ENCODE measurements at regions not wholly inside any gene's neighbourhood (a gene's known extent, or its start where the extent isn't known, plus 50 kb on each side); places are given as distances from the start of the nearest gene placed in this dataset.

- H3K27ac ChIP-seq (ENCODE audit: extremely low read depth, low read depth, low read length): no peak overlapping the region
- no peak overlapping the region for H3K4me3 ChIP-seq (ENCODE audit: low read depth, low read length)
- no peaks in the 10 kb centered on the region for H3K36me3 ChIP-seq (ENCODE audit: control insufficient read depth in 2 of 2, insufficient read depth in 1 of 2, low read length in 2 of 2)
- no peaks in the 10 kb centered on the region for H3K4me1 ChIP-seq (ENCODE audit: control insufficient read depth, insufficient read depth, low read length)
- CTCF ChIA-PET: no interaction called here
- POLR2A ChIA-PET: no interaction called here
- no peak for TF ChIP-seq ZNF112 (tag by site-specific recombination; IDR thresholded peaks at IDR 0.05)
- no peak for TF ChIP-seq ZNF792 (tag by site-specific recombination; IDR thresholded peaks at IDR 0.05)
- no peak for TF ChIP-seq ZNF626 (tag by site-specific recombination; IDR thresholded peaks at IDR 0.05)
- no peak for TF ChIP-seq SALL2 (tag by site-specific recombination; IDR thresholded peaks at IDR 0.05; ENCODE audit: borderline replicate concordance)
- TF ChIP-seq ZNF707 (tag by site-specific recombination; IDR thresholded peaks at IDR 0.05): no peak
- TF ChIP-seq HOXA7 (CRISPR knock-in tag; IDR thresholded peaks at IDR 0.05; ENCODE audit: borderline replicate concordance): no peak
- TF ChIP-seq ZNF239 (tag by site-specific recombination; IDR thresholded peaks at IDR 0.05): no peak
- no peak for TF ChIP-seq ZNF155 (tag by site-specific recombination; IDR thresholded peaks at IDR 0.05)
- no peak for TF ChIP-seq GLI4 (tag by site-specific recombination; IDR thresholded peaks at IDR 0.05)
- no peak for TF ChIP-seq HOXC10 (CRISPR knock-in tag; IDR thresholded peaks at IDR 0.05)
- no peak for TF ChIP-seq ZNF248 (tag by site-specific recombination; IDR thresholded peaks at IDR 0.05)
- TF ChIP-seq ZNF426 (tag by site-specific recombination; IDR thresholded peaks at IDR 0.05): no peak
- H3K9me3 ChIP-seq (ENCODE audit: control insufficient read depth, insufficient read depth, low read depth, low read length): no peaks in the 10 kb centered on the region
These were observed 1031.1 kb downstream of the NTRK3 start for GRCh38 chr15:87225436-87225835.

GRCh38 chr15:87224404-87224803, 1032.1 kb downstream of the NTRK3 start:
- CTCF ChIA-PET: no interaction called here
- Histone ChIP-seq H3K4me1 (ENCODE audit: control insufficient read depth, insufficient read depth, low read length) (no peaks in the 10 kb centered on the region), H3K9me3 (ENCODE audit: control insufficient read depth, insufficient read depth, low read depth, low read length) (no peaks in the 10 kb centered on the region), H3K27ac (ENCODE audit: extremely low read depth, low read depth, low read length) (no peak overlapping the region), H3K4me3 (ENCODE audit: low read depth, low read length) (no peak overlapping the region), H3K36me3 (ENCODE audit: control insufficient read depth in 2 of 2, insufficient read depth in 1 of 2, low read length in 2 of 2) (no peaks in the 10 kb centered on the region)
- TF ChIP-seq KLF8 (tag by site-specific recombination; IDR thresholded peaks at IDR 0.05) (no peak), IKZF3 (tag by site-specific recombination; IDR thresholded peaks at IDR 0.05) (no peak), TCF7L2 (IDR thresholded peaks at IDR 0.05; ENCODE audit: borderline replicate concordance, low read depth, low read length) (no peak), ZNF624 (tag by site-specific recombination; IDR thresholded peaks at IDR 0.05) (no peak), ZNF549 (tag by site-specific recombination; IDR thresholded peaks at IDR 0.05) (no peak), ZNF48 (tag by site-specific recombination; IDR thresholded peaks at IDR 0.05) (no peak), ZNF2 (tag by site-specific recombination; IDR thresholded peaks at IDR 0.05) (no peak), ZNF280D (tag by site-specific recombination; IDR thresholded peaks at IDR 0.05) (no peak), ZNF621 (tag by site-specific recombination; IDR thresholded peaks at IDR 0.05) (no peak), ZNF558 (tag by site-specific recombination; IDR thresholded peaks at IDR 0.05) (no peak), ZBTB49 (tag by site-specific recombination; IDR thresholded peaks at IDR 0.05; ENCODE audit: low read depth) (no peak)
- POLR2A ChIA-PET: no interaction called here
